Amygdala (tissue), 56 donors: ENCODE measurements at regions not wholly inside any gene's neighbourhood (a gene's known extent, or its start where the extent isn't known, plus 50 kb on each side); places are given as distances from the start of the nearest gene placed in this dataset.
A peak's percentile ranks its signal among the peaks of the same experiment; 100 is the strongest.

Experiments
- DNase-seq, 56 donors: peaks; one replicate each; lab custom pipeline; 2025; lab: John Stamatoyannopoulos, UW

DNA sequence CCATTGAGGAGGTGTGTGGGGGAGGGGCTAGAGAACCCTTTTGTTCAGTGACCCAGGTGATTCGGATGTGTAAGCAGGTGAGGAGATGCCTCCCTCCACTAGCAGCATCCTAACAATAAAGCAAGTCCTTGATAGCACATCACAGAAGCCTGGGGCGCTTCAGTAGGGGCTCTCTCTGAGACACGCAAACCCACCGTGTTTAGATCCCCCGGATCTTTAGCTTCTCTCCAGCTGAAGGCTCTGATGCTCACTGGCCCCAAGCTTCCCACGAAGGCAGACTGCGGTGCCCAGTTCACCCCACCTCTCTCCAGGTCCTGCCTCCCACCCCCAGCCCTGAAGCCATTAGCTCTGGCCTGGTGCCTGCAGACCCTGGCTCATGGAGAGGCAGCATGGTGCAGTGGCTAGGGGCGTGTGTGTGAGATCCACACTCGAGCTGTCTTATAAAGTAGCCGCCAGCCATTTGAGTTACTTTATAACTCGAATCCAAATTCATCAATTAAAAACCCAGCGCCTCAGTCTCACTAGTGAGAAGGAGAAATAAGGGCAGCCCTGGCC lies 204.7 kb upstream of the TNRC6C start:
- no peak for DNase-seq

DNA sequence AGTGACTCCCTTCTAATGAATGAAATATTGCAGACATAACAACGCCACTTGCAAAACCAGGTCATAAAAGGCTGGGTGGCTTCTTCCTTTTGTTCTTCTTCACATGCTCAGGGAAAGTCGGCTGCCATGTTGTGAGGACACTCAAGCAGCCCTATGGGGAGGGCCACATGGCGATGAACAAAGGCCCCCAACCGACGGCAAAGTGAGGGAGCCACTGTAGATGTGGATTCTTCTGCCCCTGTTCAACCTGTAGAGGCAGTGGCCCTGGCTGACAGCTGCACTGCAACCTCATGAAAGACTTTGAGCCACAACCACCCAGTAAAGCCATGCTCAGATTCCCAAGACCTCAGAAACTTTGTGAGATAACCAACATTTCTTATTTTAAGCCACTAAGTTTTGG lies 203.5 kb upstream of the TNRC6C start:
- no peak for DNase-seq

DNA sequence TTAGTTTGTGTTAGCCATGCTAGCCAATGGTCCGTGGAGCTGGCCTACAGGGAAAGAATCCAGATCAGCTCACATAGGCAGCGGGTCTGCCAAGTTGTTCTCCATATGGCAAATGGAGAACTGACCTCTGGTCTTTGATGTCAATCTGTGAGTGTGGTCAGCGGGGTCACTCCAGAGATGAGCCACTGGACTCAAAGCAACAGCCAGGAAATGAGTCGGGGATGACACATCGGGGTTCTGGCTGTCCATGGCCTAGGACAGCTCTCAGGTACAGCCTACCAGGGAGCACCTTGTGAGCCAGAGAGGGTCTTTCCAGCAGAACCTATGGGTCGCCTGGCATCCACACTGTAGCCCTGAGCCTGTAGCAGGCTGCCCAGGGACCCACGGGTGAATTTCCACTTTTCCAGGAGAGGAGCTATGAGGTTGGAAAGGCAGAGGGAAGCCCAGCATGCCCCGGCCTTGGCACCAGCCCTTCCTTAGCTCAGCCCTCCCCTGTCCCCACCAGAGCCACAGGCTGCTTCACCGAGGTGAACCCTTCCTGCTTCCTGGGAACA lies 203.0 kb upstream of the TNRC6C start:
- no peak for DNase-seq

DNA sequence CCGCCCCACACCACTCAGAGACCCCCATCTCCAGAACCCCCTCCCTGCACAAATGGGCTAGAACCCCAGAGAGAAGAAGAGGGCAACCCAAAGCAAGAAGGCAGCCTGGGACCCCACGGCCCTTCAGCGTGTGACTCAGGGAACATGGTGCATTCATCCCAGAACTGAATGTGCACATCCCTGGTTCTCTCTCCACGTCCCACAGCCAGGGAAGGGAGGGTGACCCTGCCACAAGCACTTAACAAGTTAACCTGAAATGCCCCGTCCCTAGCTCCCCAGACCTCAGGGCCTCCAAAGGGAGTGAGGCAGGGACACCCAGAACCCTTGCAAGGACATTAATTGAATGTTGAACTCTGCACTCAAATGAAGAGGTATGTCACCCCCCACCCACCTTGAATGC lies 202.5 kb upstream of the TNRC6C start:
- no peak for DNase-seq

- peak in 5 of 56 donors; percentile 30 to 57 (median 41) for DNase-seq
These were observed 201.5 kb upstream of the TNRC6C start for GRCh38 chr17:77756846-77757560.

GRCh38 chr17:77757561-77757898 lies 201.0 kb upstream of the TNRC6C start:
- no peak for DNase-seq

- DNase-seq, result no peak
These were observed 195.5 kb upstream of the TNRC6C start for GRCh38 chr17:77763023-77763422.

DNA sequence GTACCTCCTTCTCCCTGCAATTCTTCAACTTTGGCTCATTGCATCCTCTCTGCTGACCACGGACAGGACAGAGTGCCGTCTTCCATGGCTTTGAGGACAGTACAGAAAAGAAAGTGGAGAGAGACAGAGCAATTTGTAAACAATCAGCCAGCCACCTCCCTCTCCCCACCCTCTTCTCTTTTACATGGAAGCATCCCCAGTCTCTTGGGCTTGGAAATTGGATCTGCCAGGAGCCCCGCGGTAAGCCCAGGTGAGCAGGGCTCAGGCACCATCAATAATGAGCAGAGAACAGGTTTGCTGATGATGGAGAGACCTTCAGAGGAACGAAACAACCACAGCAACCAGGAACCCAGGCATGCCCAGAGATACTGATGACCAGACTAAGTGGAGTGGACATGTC lies 194.9 kb upstream of the TNRC6C start:
- no peak for DNase-seq

DNA sequence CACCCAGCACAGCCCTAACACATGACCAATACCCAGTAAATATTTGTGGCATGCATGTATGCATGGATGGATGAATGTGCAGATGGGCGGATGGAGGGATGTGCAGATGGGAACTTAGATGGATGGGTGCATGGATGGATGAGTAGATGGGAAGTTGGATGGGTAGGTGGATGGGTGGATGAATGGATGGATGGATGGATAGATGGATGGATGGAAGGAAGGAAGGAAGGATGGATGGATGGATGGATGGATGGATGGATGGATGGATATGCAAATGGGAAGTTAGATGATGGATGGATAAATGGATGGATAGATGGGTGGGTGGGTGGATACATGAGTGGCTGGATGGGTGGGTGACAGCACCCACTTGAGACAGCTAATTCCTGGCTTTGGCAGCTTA lies 193.2 kb upstream of the TNRC6C start:
- no peak for DNase-seq

- DNase-seq, result no peak
These were observed 191.4 kb upstream of the TNRC6C start for GRCh38 chr17:77767148-77767547.

DNA sequence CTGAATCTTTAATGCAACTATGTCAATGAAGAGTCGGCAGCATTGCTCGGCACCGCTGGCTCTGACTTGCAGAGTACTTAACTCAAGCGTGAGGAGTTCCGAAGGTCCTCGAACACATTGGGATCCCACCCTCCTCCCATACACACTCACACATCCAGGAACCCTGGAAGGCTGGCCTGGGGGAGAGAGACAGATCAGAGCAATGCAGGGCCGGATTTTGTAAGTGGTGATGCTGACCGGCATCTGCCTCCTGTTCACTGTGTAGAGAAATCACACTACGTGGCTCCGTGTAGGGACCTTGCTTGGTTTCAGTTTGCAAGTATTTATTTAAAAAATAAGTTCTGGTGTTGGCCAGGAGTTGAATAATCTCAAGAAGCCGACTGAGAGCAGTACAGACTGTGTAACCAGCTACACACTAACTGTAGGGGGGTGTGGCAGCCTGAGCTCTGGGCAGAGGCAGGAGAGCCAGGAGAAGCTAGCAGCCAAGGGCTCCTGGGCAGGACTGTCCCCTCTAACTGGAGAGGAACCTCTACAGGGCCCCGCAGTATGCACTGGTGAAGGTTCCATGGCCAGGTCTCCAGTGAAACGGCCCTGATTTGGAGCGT lies 190.2 kb upstream of the TNRC6C start:
- DNase-seq, result no peak

- no peak for DNase-seq
These were observed 189.3 kb upstream of the TNRC6C start for GRCh38 chr17:77769215-77769614.

- DNase-seq, result no peak
These were observed 188.7 kb upstream of the TNRC6C start for GRCh38 chr17:77769762-77770161.

DNA sequence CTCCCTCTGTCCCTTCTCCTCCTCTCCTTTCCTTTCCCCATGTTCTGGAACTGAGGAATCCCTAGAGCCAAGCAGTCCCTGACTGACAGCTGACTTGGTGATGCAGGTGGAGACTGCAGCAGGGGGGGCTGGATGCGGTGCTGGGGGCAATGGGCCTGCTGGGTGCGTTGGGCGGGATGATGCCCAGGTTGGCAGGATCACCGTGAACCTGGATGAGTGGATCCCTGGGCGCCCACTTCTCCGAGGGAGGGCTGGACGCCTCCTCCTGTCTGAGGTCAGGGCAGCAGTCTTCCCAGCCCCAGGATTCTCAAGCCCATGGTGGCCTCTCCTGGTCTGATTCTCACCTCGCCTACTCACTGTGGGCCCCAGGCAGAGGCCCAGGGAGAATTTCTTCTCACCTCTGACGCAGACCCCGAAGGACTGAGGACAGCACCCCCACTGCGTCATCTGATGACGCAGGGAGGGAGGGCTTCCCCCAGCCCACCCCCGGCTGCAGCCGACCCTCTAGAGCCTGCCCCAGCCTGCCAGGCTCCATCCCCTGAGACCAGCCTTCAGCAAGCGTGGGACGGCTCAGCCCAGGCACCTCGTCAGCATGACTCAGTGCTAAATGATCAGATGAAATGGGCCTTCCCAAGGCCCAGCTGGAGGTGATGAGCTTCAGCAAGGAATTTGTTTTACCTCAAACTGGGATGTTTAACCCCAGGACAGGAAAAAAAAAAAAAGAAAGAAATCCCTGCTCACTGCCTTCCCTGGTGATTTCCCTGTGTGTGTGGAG lies 188.0 kb upstream of the TNRC6C start:
- no peak for DNase-seq

DNA sequence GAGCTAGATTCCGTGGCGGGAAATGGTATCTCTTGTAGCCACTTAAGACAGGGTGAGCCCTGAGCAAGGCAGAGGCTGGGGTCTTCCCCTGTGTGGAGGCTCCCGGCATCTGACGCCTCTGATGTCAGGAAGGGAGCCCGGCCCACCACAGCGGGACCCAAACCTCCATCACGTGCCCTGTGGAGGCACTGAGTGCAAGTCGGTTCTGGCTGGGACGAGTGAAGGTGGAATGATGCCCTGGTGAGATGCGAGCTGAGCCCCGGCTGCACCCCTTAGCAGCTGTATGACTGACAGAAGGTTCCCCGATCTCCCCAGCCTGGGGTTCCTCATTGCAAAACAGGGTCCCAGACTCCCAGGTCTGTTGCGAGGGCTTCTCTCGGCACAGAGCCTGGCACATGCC lies 187.4 kb upstream of the TNRC6C start:
- no peak for DNase-seq

DNA sequence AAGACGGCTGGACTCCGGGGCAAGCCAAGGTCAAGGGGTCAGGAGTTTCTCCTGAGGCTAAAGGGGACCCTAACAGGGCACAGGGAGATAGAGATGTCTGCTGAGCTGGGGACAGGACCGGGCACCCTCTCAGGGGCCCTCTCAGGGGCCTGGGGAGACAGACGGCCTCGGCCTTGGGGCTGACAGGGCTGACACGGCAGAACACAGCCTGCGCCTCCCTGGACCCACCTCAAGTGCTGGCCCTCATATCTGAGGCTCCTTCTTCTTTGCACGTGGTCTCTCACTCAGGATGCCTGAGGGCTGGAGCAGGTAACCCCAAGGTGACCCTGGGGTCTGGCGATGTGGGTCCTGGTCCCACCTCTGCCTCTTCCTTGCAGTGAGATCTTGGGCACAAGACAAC lies 186.9 kb upstream of the TNRC6C start:
- no peak for DNase-seq

- DNase-seq, result no peak
These were observed 186.5 kb upstream of the TNRC6C start for GRCh38 chr17:77771998-77772397.

DNA sequence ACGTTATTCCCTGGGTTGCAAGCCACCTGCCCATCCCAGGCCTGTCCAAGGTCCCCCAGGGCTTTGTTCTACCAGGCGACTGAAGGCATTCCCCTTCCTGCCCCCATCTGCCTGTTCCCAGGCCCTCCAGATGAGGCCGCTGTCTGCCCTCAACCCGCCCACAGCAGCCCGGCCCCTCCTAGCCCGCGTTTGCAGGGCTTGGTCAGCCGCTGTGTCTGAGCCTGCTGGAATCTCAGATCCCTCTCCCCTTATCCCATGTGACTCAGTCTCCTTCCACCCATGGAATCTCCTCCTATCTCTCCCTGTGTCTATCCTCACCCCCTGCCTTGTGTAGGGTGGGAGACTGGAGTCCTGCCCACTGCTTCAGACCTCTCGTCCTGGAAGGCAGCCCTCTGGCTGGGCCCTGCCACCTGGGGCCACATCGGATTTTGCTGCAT lies 186.0 kb upstream of the TNRC6C start:
- peak in 3 of 56 donors; percentile 9 to 11 (median 11) for DNase-seq

GRCh38 chr17:77772899-77773358 lies 185.6 kb upstream of the TNRC6C start:
- no peak for DNase-seq

DNA sequence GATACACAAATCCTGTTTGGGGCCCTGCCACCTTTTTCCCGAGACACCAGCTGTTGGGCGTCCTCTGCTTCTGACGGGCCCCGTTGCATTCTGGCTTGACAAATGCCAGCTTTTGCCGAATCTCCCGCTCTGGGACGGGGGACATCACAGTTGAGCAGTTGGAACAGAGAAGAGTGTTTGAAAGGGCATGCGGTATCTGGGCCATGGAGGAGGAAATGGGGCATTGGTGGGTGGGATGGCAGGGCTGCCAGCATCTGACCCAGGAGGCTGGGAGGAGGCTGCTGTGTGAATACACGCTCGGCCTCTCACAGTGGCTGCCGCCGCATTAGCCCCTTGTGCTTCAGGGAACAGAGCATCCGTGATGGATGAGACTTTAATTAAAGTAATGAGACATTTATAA lies 184.3 kb upstream of the TNRC6C start:
- no peak for DNase-seq
